ENCODE measurements at regions not wholly inside any gene's neighbourhood (a gene's known extent, or its start where the extent isn't known, plus 50 kb on each side); places are given as distances from the start of the nearest gene placed in this dataset.

DNA sequence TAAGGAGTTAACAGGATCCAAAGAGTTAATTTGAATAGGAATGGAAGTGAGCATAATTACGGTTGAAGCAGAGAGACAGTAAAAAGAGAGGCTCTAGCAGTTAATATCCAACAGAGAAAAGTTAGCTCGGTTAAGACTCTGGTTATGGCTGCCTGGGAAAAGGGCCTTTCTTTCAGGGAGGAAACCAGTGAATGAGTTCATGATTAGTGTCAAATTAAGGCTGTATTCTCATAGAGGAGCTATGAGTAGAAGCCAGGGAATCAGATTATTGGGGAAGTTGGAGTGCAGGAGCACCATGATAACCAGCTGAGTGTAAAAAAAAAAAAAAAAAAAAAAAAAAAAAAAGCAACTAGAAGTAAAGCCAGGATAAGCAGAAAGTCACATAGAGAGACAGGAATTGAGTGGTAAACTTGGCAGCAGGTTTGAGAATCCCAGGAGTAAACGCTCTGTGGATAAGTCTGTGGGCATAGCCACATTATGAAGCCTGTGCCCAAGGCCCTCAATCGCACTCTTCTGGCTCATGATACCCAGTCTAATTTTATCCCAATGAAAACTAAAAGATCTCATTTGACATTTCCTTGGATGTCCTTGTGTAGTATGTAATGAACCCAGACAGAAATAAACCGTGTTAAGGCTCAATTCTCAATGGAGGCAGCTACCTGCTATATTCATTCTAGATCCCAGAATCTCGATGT, 372.6 kb upstream of the MPDZ start:
- Mint-ChIP-seq H3K36me3 (ENCODE audit: insufficient read depth) (no peaks in the 10 kb centered on the region), H3K4me1 (no peaks in the 10 kb centered on the region), H3K4me3 (no peak overlapping the region), H3K27ac (ENCODE audit: low read depth) (no peak overlapping the region), H3K9me3 (no peaks in the 10 kb centered on the region), H3K27me3 (no peaks in the 10 kb centered on the region)
- DNase-seq (ENCODE audit: low spot score in 2 of 2) (no peak), ATAC-seq (replicated peaks; ENCODE audit: extremely low read depth, poor library complexity, severe bottlenecking) (no peak)

DNA sequence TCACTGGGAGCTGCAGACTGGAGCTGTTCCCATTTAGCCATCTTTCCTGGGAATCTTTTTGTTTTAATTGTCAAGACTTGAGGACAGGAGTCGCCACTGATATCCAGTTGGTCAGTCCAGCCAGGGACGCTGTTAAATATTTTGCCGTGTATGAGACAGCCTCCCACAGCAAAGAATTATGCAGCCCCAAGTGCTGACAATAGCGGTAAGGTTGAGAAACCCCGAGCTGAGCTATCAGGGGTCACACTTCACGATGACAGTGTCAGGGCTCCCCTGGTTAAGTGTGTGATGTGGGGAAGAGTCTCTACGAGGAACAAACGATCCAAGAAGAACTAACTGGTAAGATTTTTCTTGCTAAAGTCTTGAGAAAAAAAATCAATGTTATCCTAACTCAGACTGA, 372.0 kb upstream of the MPDZ start:
- H3K4me3 Mint-ChIP-seq, result no peak overlapping the region
- no peak overlapping the region for H3K27ac Mint-ChIP-seq (ENCODE audit: low read depth)
- H3K4me1 Mint-ChIP-seq, result no peaks in the 10 kb centered on the region
- DNase-seq (ENCODE audit: low spot score in 2 of 2), result no peak
- ATAC-seq (replicated peaks; ENCODE audit: extremely low read depth, poor library complexity, severe bottlenecking), result no peak
- no peaks in the 10 kb centered on the region for H3K27me3 Mint-ChIP-seq
- H3K9me3 Mint-ChIP-seq, result no peaks in the 10 kb centered on the region
- H3K36me3 Mint-ChIP-seq (ENCODE audit: insufficient read depth), result no peaks in the 10 kb centered on the region

DNA sequence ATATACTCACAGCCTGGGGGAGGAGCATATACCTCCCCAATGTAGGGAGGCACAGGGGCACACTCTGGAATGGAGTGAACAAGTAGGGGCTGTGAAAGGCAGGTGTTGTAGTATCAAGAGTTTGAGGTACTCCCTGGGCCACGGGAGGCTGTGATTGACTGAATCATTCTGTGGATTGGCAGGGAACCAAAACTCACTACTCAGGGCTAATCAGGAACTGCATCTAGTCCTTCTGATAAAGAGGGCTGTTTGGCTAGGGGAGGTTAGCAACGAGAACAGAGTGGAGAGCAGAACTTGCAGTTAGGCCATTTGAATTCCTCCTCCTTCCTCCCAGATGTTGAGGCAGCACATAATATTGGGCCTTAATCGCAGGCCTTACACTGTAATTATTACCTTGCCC, 369.2 kb upstream of the MPDZ start:
- Mint-ChIP-seq H3K36me3 (ENCODE audit: insufficient read depth) (no peaks in the 10 kb centered on the region), H3K4me3 (no peak overlapping the region), H3K27ac (ENCODE audit: low read depth) (no peak overlapping the region), H3K27me3 (no peaks in the 10 kb centered on the region), H3K9me3 (no peaks in the 10 kb centered on the region), H3K4me1 (no peaks in the 10 kb centered on the region)
- DNase-seq (ENCODE audit: low spot score in 2 of 2) (no peak), ATAC-seq (replicated peaks; ENCODE audit: extremely low read depth, poor library complexity, severe bottlenecking) (no peak)

DNA sequence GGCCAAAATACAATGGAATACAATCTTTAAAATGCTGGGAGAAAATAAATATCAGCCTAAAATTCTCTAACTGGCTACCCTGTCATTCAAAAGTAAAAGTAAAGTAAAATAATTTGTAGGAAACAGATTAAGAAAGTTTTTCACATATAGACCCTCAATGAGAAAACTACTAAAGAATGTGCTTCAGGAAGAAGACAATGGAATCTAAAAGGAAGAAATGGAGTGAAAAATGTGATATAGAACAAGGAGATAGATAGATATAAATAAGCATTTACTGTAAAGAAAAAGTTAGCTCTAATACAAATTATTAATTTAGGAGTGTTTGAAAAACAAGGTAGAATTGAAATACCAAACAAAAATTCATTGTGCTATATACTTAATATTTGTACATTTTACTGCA, 368.6 kb upstream of the MPDZ start:
- DNase-seq (ENCODE audit: low spot score in 2 of 2), result no peak
- Mint-ChIP-seq H3K9me3 (no peaks in the 10 kb centered on the region), H3K4me3 (no peak overlapping the region), H3K36me3 (ENCODE audit: insufficient read depth) (no peaks in the 10 kb centered on the region), H3K4me1 (no peaks in the 10 kb centered on the region), H3K27ac (ENCODE audit: low read depth) (no peak overlapping the region), H3K27me3 (no peaks in the 10 kb centered on the region)
- ATAC-seq (replicated peaks; ENCODE audit: extremely low read depth, poor library complexity, severe bottlenecking), result no peak

DNA sequence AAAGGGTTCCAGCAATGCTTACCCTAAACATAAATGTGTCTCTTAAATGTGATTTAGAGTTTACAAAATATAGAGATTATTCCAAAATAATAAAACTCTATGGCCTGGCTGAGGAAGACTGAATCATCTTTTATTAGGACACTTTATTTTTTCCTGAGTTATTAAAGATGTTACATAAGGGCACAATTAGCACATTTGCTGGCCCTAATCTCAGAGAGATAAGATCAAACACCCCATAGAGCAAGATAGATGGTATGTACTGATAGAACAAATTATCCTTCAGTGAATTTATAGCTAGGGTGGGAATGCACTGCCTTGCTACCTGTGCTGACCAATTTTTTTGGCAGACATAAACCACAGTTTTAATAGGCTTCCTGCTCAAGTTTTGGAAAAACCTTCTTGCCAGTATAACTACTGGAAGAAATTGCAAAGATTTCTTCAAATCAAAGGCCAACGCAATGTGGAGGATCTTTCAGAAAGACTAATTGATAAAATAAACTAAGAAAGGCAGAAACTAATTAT, 367.1 kb upstream of the MPDZ start:
- no peaks in the 10 kb centered on the region for H3K4me1 Mint-ChIP-seq
- DNase-seq (ENCODE audit: low spot score in 2 of 2) (no peak), ATAC-seq (replicated peaks; ENCODE audit: extremely low read depth, poor library complexity, severe bottlenecking) (no peak)
- no peaks in the 10 kb centered on the region for H3K9me3 Mint-ChIP-seq
- H3K27me3 Mint-ChIP-seq, result no peaks in the 10 kb centered on the region
- H3K27ac Mint-ChIP-seq (ENCODE audit: low read depth), result no peak overlapping the region
- no peaks in the 10 kb centered on the region for H3K36me3 Mint-ChIP-seq (ENCODE audit: insufficient read depth)
- no peak overlapping the region for H3K4me3 Mint-ChIP-seq

DNA sequence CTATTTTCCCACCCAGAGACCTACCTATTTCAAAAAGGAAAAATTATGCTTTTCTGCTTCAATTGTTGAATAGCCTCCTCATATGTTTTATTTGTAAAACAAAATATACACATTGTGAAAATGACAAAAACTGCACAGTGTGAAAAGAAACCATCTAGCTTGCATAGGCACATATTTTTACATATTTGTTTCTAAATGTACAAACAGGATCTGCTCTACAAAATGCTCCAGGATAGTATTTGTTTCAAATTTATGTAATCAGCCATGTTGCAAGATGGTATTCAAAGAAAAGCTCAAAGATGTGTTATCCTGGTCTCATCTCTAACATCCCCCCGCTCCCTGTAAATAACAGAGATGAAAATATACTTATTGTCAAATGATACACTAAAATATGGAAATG, 366.1 kb upstream of the MPDZ start:
- no peak for ATAC-seq (replicated peaks; ENCODE audit: extremely low read depth, poor library complexity, severe bottlenecking)

DNA sequence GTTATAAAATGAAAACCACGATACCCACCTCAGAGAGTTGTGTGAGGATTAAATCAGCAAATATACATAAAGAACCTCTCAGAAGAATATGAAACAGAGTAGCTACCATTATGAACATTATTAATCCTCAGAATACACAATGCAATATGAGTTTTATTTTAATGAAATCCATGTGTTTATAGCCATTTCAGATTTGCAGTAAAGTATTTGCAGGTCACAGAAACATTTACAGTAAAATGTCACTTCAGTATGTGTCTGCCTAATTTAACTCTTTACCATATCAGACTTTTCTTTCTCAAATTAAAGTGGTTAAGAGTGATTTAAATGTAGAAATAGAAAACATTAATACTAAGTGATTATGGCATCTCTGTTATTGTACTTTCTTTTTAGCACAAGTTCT, 365.2 kb upstream of the MPDZ start:
- ATAC-seq (replicated peaks; ENCODE audit: extremely low read depth, poor library complexity, severe bottlenecking) (no peak), DNase-seq (ENCODE audit: low spot score in 2 of 2) (no peak)
- Mint-ChIP-seq H3K4me1 (no peaks in the 10 kb centered on the region), H3K9me3 (no peaks in the 10 kb centered on the region), H3K27ac (ENCODE audit: low read depth) (no peak overlapping the region), H3K27me3 (no peaks in the 10 kb centered on the region), H3K36me3 (ENCODE audit: insufficient read depth) (no peaks in the 10 kb centered on the region), H3K4me3 (no peak overlapping the region)

More for the DNA sequence above, 366.1 kb upstream of the MPDZ start:
- DNase-seq (ENCODE audit: low spot score in 2 of 2), result no peak
- Mint-ChIP-seq H3K27ac (ENCODE audit: low read depth) (no peak overlapping the region), H3K36me3 (ENCODE audit: insufficient read depth) (no peaks in the 10 kb centered on the region), H3K9me3 (no peaks in the 10 kb centered on the region), H3K4me1 (no peaks in the 10 kb centered on the region), H3K4me3 (no peak overlapping the region), H3K27me3 (no peaks in the 10 kb centered on the region)

DNA sequence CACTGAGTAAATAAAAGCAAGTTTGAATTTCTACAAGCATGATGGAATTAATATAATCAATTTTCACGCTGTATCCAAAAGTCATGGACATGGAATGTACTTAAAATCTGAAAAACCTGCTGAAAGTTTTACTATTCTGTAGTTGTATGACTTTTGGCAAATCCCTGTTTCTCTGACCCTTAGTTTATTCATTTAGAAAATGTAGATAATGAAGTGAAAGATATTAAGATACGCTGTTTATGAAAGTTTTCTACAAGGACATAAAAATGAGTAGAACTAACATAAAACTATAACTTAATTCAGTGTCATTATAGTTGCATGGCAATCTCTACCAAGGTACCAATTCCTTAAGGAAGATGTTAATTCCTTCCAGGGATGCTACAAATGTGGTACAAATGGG, 363.2 kb upstream of the MPDZ start:
- Mint-ChIP-seq H3K4me3 (no peak overlapping the region), H3K27me3 (no peaks in the 10 kb centered on the region), H3K4me1 (no peaks in the 10 kb centered on the region)

DNA sequence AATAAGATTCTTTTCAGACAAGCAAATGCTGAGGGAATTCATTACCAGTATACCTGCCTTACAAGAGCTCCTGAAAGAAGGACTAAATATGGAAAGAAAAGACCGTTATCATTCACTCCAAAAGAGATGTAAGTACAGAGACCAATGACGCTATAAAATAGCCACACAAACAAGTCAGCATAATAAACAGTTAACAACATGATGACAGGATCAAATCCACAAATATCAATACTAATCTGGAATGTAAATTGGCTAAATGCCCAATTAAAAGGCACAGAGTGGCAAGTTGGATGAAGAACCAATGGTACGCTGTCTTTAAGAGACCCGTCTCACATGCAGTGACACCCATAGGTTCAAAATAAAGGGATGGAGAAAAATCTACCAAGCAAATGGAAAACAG, 349.6 kb upstream of the MPDZ start:
- no peak overlapping the region for H3K27ac Mint-ChIP-seq (ENCODE audit: low read depth)
- no peak for ATAC-seq (replicated peaks; ENCODE audit: extremely low read depth, poor library complexity, severe bottlenecking)
- peaks cover 34% of the 10 kb centered on the region for H3K9me3 Mint-ChIP-seq
- DNase-seq (ENCODE audit: low spot score in 2 of 2), result no peak
- H3K36me3 Mint-ChIP-seq (ENCODE audit: insufficient read depth), result peaks cover 3% of the 10 kb centered on the region
- H3K4me1 Mint-ChIP-seq, result no peaks in the 10 kb centered on the region
- no peaks in the 10 kb centered on the region for H3K27me3 Mint-ChIP-seq
- no peak overlapping the region for H3K4me3 Mint-ChIP-seq

More for the DNA sequence above, 363.2 kb upstream of the MPDZ start:
- DNase-seq (ENCODE audit: low spot score in 2 of 2), result no peak
- no peak for ATAC-seq (replicated peaks; ENCODE audit: extremely low read depth, poor library complexity, severe bottlenecking)
- Mint-ChIP-seq H3K36me3 (ENCODE audit: insufficient read depth) (no peaks in the 10 kb centered on the region), H3K9me3 (peaks cover 12% of the 10 kb centered on the region), H3K27ac (ENCODE audit: low read depth) (no peak overlapping the region)

DNA sequence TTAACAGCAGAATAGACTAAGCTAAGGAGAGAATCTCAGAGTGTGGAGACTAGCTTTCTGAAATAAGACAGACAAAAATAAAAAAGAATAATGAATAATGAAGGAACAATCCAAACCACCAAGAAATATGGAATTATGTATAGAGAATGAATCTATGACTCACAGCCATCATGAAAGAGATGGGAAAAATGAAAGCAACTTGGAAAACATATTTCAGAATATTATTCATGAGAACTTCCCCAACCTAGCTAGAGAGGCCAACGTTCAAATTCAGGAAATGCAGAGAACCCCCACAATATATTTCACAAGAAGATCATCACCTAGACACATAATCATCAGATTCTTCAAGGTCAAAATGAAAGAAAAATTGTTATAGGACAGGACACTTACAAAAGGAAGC, 349.0 kb upstream of the MPDZ start:
- DNase-seq (ENCODE audit: low spot score in 2 of 2) (no peak), ATAC-seq (replicated peaks; ENCODE audit: extremely low read depth, poor library complexity, severe bottlenecking) (no peak)
- Mint-ChIP-seq H3K27ac (ENCODE audit: low read depth) (no peak overlapping the region), H3K4me3 (no peak overlapping the region), H3K4me1 (no peaks in the 10 kb centered on the region), H3K36me3 (ENCODE audit: insufficient read depth) (peaks cover 3% of the 10 kb centered on the region), H3K27me3 (no peaks in the 10 kb centered on the region), H3K9me3 (peaks cover 34% of the 10 kb centered on the region)

DNA sequence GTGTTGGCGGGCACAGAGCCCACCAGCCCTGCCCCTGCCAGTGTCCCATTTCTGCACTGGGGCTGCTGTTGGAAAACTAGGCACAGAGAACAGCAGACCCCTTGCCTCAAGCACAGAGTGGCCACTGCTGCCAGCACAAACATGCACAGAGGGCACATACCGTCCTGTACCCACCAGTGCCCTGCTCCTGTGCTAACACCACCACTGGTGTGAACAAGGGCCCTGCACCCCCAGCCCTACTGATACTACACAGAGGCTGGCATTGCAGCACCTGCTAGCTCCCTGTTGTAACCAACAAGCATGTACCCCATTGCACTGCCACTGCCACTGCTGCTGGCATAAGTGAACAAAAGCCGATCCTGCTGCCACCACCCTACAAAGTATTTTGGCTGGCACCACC, 348.0 kb upstream of the MPDZ start:
- H3K4me3 Mint-ChIP-seq, result no peak overlapping the region
- ATAC-seq (replicated peaks; ENCODE audit: extremely low read depth, poor library complexity, severe bottlenecking), result no peak

DNA sequence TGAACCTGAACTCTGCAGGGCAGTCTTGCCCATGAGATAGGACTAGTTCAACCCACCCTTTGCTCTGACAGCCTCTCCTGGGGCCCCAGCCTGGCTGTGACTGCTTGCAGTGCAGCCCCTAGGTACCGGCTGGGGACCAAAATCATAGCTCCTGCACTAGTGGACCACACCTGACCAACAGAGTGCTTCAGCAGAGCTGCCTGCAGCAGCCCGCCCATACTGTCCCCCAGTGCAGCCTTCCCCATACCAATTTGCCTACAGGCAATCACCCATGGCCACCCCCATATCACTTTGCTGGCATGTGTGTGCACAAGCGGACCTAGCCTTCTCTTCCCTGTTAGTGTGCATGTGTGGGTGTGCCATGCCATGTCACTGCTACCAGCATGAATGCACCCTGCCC, 347.6 kb upstream of the MPDZ start:
- H3K27ac Mint-ChIP-seq (ENCODE audit: low read depth), result no peak overlapping the region
- ATAC-seq (replicated peaks; ENCODE audit: extremely low read depth, poor library complexity, severe bottlenecking) (no peak), DNase-seq (ENCODE audit: low spot score in 2 of 2) (no peak)
- H3K4me3 Mint-ChIP-seq, result no peak overlapping the region
- H3K9me3 Mint-ChIP-seq, result peaks cover 34% of the 10 kb centered on the region
- H3K27me3 Mint-ChIP-seq, result no peaks in the 10 kb centered on the region
- no peaks in the 10 kb centered on the region for H3K4me1 Mint-ChIP-seq
- peaks cover 3% of the 10 kb centered on the region for H3K36me3 Mint-ChIP-seq (ENCODE audit: insufficient read depth)

More for the DNA sequence above, 348.0 kb upstream of the MPDZ start:
- Mint-ChIP-seq H3K36me3 (ENCODE audit: insufficient read depth) (peaks cover 3% of the 10 kb centered on the region), H3K27me3 (no peaks in the 10 kb centered on the region), H3K9me3 (peaks cover 34% of the 10 kb centered on the region), H3K27ac (ENCODE audit: low read depth) (no peak overlapping the region), H3K4me1 (no peaks in the 10 kb centered on the region)
- no peak for DNase-seq (ENCODE audit: low spot score in 2 of 2)

DNA sequence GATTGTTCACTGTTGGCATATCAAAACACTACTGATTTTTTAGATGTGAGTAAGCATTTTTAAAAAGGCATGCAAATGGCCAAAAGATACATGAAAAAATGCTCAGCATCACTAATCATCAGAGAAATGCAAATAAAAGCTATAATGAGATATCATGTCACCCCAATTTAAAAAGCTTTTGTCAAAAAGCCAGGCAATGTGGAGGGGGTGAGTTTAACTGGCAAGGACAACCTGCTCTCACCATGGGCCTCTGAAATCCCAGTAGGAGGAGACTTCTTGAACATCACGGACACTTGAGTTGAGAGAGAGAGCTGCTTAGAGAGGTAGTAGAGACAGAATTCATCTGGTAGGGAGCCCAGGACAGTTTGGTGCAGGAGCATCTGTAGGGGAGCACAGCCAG, 347.1 kb upstream of the MPDZ start:
- no peak overlapping the region for H3K27ac Mint-ChIP-seq (ENCODE audit: low read depth)
- DNase-seq (ENCODE audit: low spot score in 2 of 2) (no peak), ATAC-seq (replicated peaks; ENCODE audit: extremely low read depth, poor library complexity, severe bottlenecking) (no peak)
- H3K9me3 Mint-ChIP-seq, result peaks cover 30% of the 10 kb centered on the region
- no peaks in the 10 kb centered on the region for H3K4me1 Mint-ChIP-seq
- H3K36me3 Mint-ChIP-seq (ENCODE audit: insufficient read depth), result peaks cover 3% of the 10 kb centered on the region
- no peak overlapping the region for H3K4me3 Mint-ChIP-seq
- H3K27me3 Mint-ChIP-seq, result no peaks in the 10 kb centered on the region
